ENCODE measurements at regions not wholly inside any gene's neighbourhood (a gene's known extent, or its start where the extent isn't known, plus 50 kb on each side); places are given as distances from the start of the nearest gene placed in this dataset.

GRCh38 chr6:47917202-47917601 lies 135.4 kb downstream of the OPN5 start:
- Mint-ChIP-seq H3K4me3 (no peak overlapping the region), H3K27ac (no peak overlapping the region), H3K9me3 (no peaks in the 10 kb centered on the region), H3K27me3 (peaks cover 2% of the 10 kb centered on the region), H3K4me1 (no peaks in the 10 kb centered on the region), H3K36me3 (ENCODE audit: low read depth) (no peaks in the 10 kb centered on the region)
- DNase-seq = no peak
- POLR2A ChIA-PET = no interaction called here
- CTCF ChIA-PET = no interaction called here

GRCh38 chr6:47915017-47915416 lies 133.2 kb downstream of the OPN5 start:
- Mint-ChIP-seq H3K36me3 (ENCODE audit: low read depth) (no peaks in the 10 kb centered on the region), H3K27me3 (peaks cover 2% of the 10 kb centered on the region), H3K4me1 (no peaks in the 10 kb centered on the region), H3K4me3 (no peak overlapping the region), H3K27ac (no peak overlapping the region), H3K9me3 (no peaks in the 10 kb centered on the region)
- no peak for DNase-seq
- ChIA-PET CTCF (no interaction called here), POLR2A (no interaction called here)

- ChIA-PET POLR2A (no interaction called here), CTCF (no interaction called here)
- no peak overlapping the region for H3K27ac Mint-ChIP-seq
- H3K27me3 Mint-ChIP-seq = peaks cover 2% of the 10 kb centered on the region
- DNase-seq = no peak
- no peaks in the 10 kb centered on the region for H3K9me3 Mint-ChIP-seq
- no peaks in the 10 kb centered on the region for H3K36me3 Mint-ChIP-seq (ENCODE audit: low read depth)
- H3K4me3 Mint-ChIP-seq = no peak overlapping the region
- H3K4me1 Mint-ChIP-seq = no peaks in the 10 kb centered on the region
Measured at GRCh38 chr6:47908271-47908670, 126.4 kb downstream of the OPN5 start.

- POLR2A ChIA-PET = no interaction called here
- no peaks in the 10 kb centered on the region for H3K27me3 Mint-ChIP-seq
- DNase-seq = no peak
- no peak overlapping the region for H3K27ac Mint-ChIP-seq
- no peak overlapping the region for H3K4me3 Mint-ChIP-seq
- no peaks in the 10 kb centered on the region for H3K36me3 Mint-ChIP-seq (ENCODE audit: low read depth)
- no peaks in the 10 kb centered on the region for H3K4me1 Mint-ChIP-seq
- no peaks in the 10 kb centered on the region for H3K9me3 Mint-ChIP-seq
- CTCF ChIA-PET = interaction anchor here (1.5 kb wide), 1 partner anchor 9 kb away, joined by 4 read pairs; no protein-coding TSS in a partner anchor
Measured at GRCh38 chr6:47905717-47906116, 123.9 kb downstream of the OPN5 start.

GRCh38 chr6:47897247-47897646 lies 115.4 kb downstream of the OPN5 start:
- Mint-ChIP-seq H3K36me3 (ENCODE audit: low read depth) (no peaks in the 10 kb centered on the region), H3K4me3 (no peak overlapping the region), H3K27ac (no peak overlapping the region), H3K4me1 (no peaks in the 10 kb centered on the region), H3K9me3 (no peaks in the 10 kb centered on the region), H3K27me3 (no peaks in the 10 kb centered on the region)
- ChIA-PET CTCF (interaction anchor here (1.7 kb wide), 1 partner anchor 9 kb away, joined by 4 read pairs; no protein-coding TSS in a partner anchor), POLR2A (no interaction called here)
- no peak for DNase-seq

GRCh38 chr6:47890326-47890875 lies 108.6 kb downstream of the OPN5 start:
- no peak for DNase-seq
- Mint-ChIP-seq H3K9me3 (no peaks in the 10 kb centered on the region), H3K27ac (no peak overlapping the region), H3K4me1 (no peaks in the 10 kb centered on the region), H3K36me3 (ENCODE audit: low read depth) (no peaks in the 10 kb centered on the region), H3K4me3 (no peak overlapping the region), H3K27me3 (no peaks in the 10 kb centered on the region)
- ChIA-PET CTCF (no interaction called here), POLR2A (no interaction called here)

GRCh38 chr6:47879015-47879414 lies 97.2 kb downstream of the OPN5 start:
- H3K36me3 Mint-ChIP-seq (ENCODE audit: low read depth) = no peaks in the 10 kb centered on the region
- POLR2A ChIA-PET = no interaction called here
- no peak for DNase-seq
- CTCF ChIA-PET = no interaction called here
- H3K4me1 Mint-ChIP-seq = no peaks in the 10 kb centered on the region
- H3K4me3 Mint-ChIP-seq = no peak overlapping the region
- H3K9me3 Mint-ChIP-seq = no peaks in the 10 kb centered on the region
- H3K27me3 Mint-ChIP-seq = no peaks in the 10 kb centered on the region
- no peak overlapping the region for H3K27ac Mint-ChIP-seq
